Astrocyte (in vitro differentiated cells and primary cell): ENCODE measurements at regions not wholly inside any gene's neighbourhood (a gene's known extent, or its start where the extent isn't known, plus 50 kb on each side); places are given as distances from the start of the nearest gene placed in this dataset.

ENCODE experiments used
- EZH2 ChIP-seq: IDR thresholded peaks from 2 replicates; pipeline ENCODE4 v1.6.1; 2012; ENCODE audit warnings: mild to moderate bottlenecking, low read length, inconsistent platforms; ENCODE audit not compliant: insufficient read depth
- TF ChIP-seq, protein P1 (sequence below): IDR thresholded peaks from 2 replicates; pipeline ENCODE4 v1.5.1; 2011; ENCODE audit warnings: low read depth, mild to moderate bottlenecking, inconsistent platforms, low read length, moderate library complexity; ENCODE audit not compliant: insufficient read depth

DNA sequence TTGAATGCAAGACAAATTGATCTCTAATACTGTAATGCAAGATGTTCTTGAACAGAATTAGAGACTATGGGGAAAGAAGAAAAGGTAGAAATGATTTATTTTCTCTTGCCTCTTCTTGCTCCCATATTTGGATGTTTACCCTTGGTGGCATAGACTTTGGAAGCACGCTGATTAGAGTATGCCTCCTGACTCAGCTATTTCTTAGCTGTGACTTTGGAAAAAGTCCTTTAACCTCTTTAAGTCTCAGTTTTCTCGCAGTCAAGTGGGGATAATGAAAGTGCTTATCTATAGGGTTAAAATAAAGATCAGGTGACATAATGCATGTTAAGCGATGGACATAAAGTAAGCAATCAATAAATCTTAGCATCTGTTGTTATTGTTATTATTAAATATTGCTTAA, 545.5 kb downstream of the GLUD2 start:
- TF ChIP-seq, protein P1, sequence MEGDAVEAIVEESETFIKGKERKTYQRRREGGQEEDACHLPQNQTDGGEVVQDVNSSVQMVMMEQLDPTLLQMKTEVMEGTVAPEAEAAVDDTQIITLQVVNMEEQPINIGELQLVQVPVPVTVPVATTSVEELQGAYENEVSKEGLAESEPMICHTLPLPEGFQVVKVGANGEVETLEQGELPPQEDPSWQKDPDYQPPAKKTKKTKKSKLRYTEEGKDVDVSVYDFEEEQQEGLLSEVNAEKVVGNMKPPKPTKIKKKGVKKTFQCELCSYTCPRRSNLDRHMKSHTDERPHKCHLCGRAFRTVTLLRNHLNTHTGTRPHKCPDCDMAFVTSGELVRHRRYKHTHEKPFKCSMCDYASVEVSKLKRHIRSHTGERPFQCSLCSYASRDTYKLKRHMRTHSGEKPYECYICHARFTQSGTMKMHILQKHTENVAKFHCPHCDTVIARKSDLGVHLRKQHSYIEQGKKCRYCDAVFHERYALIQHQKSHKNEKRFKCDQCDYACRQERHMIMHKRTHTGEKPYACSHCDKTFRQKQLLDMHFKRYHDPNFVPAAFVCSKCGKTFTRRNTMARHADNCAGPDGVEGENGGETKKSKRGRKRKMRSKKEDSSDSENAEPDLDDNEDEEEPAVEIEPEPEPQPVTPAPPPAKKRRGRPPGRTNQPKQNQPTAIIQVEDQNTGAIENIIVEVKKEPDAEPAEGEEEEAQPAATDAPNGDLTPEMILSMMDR, result no peak
- TF ChIP-seq EZH2, result no peak
